ENCODE measurements at regions not wholly inside any gene's neighbourhood (a gene's known extent, or its start where the extent isn't known, plus 50 kb on each side); places are given as distances from the start of the nearest gene placed in this dataset.

- no peak for TF ChIP-seq CHD7 (IDR thresholded peaks at IDR 0.05; ENCODE audit: insufficient replicate concordance, low read length)
- TF ChIP-seq CTBP2 (IDR thresholded peaks at IDR 0.05; ENCODE audit: borderline replicate concordance, insufficient read depth, insufficient read length, low read length) = no peak
- no peak for TF ChIP-seq BRCA1 (IDR thresholded peaks at IDR 0.05; ENCODE audit: low read depth, low read length)
- TF ChIP-seq TAF1 (IDR thresholded peaks at IDR 0.05; ENCODE audit: low read depth, low read length) = no peak
- no peak for TF ChIP-seq JUN (IDR thresholded peaks at IDR 0.05; ENCODE audit: low read depth, low read length)
- no peak for TF ChIP-seq PHF8 (conservative IDR thresholded peaks at IDR 0.05; ENCODE audit: low read depth, low read length)
These were observed 554.4 kb downstream of the RAB28 start (continued) for GRCh38 chr4:12929784-12930183.
